Osteocyte (in vitro differentiated cells): ENCODE measurements at regions not wholly inside any gene's neighbourhood (a gene's known extent, or its start where the extent isn't known, plus 50 kb on each side); places are given as distances from the start of the nearest gene placed in this dataset.

ENCODE experiments used
- DNase-seq: peaks from one replicate; pipeline ENCODE4 v3.0.0; 2021; ENCODE audit warnings: mixed read lengths; ENCODE audit not compliant: unreplicated experiment; ENCODE audit errors: extremely low spot score
- H3K27ac Mint-ChIP-seq: one replicate; pipeline ENCODE4 v1.8.0; 2021; ENCODE audit warnings: mild to moderate bottlenecking, mixed read lengths; ENCODE audit not compliant: unreplicated experiment
- H3K27me3 Mint-ChIP-seq: one replicate; pipeline ENCODE4 v1.8.0; 2021; ENCODE audit warnings: mixed read lengths; ENCODE audit not compliant: unreplicated experiment
- H3K36me3 Mint-ChIP-seq: one replicate; pipeline ENCODE4 v1.8.0; 2021; ENCODE audit warnings: mixed read lengths; ENCODE audit not compliant: unreplicated experiment
- H3K4me1 Mint-ChIP-seq: one replicate; pipeline ENCODE4 v1.8.0; 2021; ENCODE audit warnings: mixed read lengths; ENCODE audit not compliant: unreplicated experiment
- H3K4me3 Mint-ChIP-seq: one replicate; pipeline ENCODE4 v1.8.0; 2021; ENCODE audit warnings: mild to moderate bottlenecking, moderate library complexity, mixed read lengths; ENCODE audit not compliant: unreplicated experiment
- H3K9me3 Mint-ChIP-seq: one replicate; pipeline ENCODE4 v1.8.0; 2021; ENCODE audit warnings: mixed read lengths; ENCODE audit not compliant: unreplicated experiment
- CTCF ChIP-seq: fragments of 200-600 bp; sonication (generic); IDR thresholded peaks from 2 replicates; pipeline ENCODE4 v1.5.0; 2021; ENCODE audit warnings: antibody characterized with exemption, mild to moderate bottlenecking, moderate library complexity

- H3K4me3 Mint-ChIP-seq = no peak overlapping the region
- peaks cover 9% of the 10 kb centered on the region for H3K9me3 Mint-ChIP-seq
- H3K36me3 Mint-ChIP-seq = no peaks in the 10 kb centered on the region
- H3K4me1 Mint-ChIP-seq = no peaks in the 10 kb centered on the region
- TF ChIP-seq CTCF = no peak
- no peak for DNase-seq
- H3K27me3 Mint-ChIP-seq = no peaks in the 10 kb centered on the region
- H3K27ac Mint-ChIP-seq = no peak overlapping the region
These were observed 168.5 kb upstream of the BDNF start for GRCh38 chr11:27868709-27869108.

- peaks cover 9% of the 10 kb centered on the region for H3K9me3 Mint-ChIP-seq
- H3K4me3 Mint-ChIP-seq = no peak overlapping the region
- no peak for DNase-seq
- H3K27me3 Mint-ChIP-seq = no peaks in the 10 kb centered on the region
- no peak overlapping the region for H3K27ac Mint-ChIP-seq
- H3K36me3 Mint-ChIP-seq = no peaks in the 10 kb centered on the region
- no peaks in the 10 kb centered on the region for H3K4me1 Mint-ChIP-seq
- no peak for TF ChIP-seq CTCF
These were observed 168.0 kb upstream of the BDNF start for GRCh38 chr11:27868226-27868625.

- H3K27ac Mint-ChIP-seq = no peak overlapping the region
- H3K4me3 Mint-ChIP-seq = no peak overlapping the region
- H3K4me1 Mint-ChIP-seq = peaks cover 2% of the 10 kb centered on the region
- no peak for TF ChIP-seq CTCF
- H3K9me3 Mint-ChIP-seq = peaks cover 4% of the 10 kb centered on the region
- no peak for DNase-seq
- no peaks in the 10 kb centered on the region for H3K27me3 Mint-ChIP-seq
- H3K36me3 Mint-ChIP-seq = no peaks in the 10 kb centered on the region
These were observed 164.8 kb upstream of the BDNF start for GRCh38 chr11:27865105-27865504.

- no peak for DNase-seq
- Mint-ChIP-seq H3K9me3 (peaks cover 4% of the 10 kb centered on the region), H3K4me3 (no peak overlapping the region), H3K4me1 (peaks cover 2% of the 10 kb centered on the region), H3K27me3 (no peaks in the 10 kb centered on the region), H3K36me3 (no peaks in the 10 kb centered on the region), H3K27ac (no peak overlapping the region)
- TF ChIP-seq CTCF = no peak
These were observed 164.4 kb upstream of the BDNF start for GRCh38 chr11:27864611-27865010.

GRCh38 chr11:27864091-27864491 lies 163.8 kb upstream of the BDNF start:
- Mint-ChIP-seq H3K27ac (no peak overlapping the region), H3K36me3 (no peaks in the 10 kb centered on the region), H3K4me3 (no peak overlapping the region), H3K27me3 (no peaks in the 10 kb centered on the region), H3K9me3 (peaks cover 4% of the 10 kb centered on the region), H3K4me1 (peaks cover 2% of the 10 kb centered on the region)
- DNase-seq = no peak
- TF ChIP-seq CTCF = no peak
